HEK293 (cell line): ENCODE measurements at regions not wholly inside any gene's neighbourhood (a gene's known extent, or its start where the extent isn't known, plus 50 kb on each side); places are given as distances from the start of the nearest gene placed in this dataset.

Experiments
- CTCF ChIA-PET: fragments of 350-600 bp; formaldehyde crosslinking; extraction: SDS; loops from one replicate; lab custom pipeline; 2021; ENCODE audit warnings: antibody characterized with exemption; lab: Yijun Ruan, JAX
- POLR2A ChIA-PET: fragments of 300-600 bp; formaldehyde crosslinking; extraction: SDS; loops from one replicate; lab custom pipeline; 2020; ENCODE audit warnings: antibody characterized with exemption, inconsistent platforms; lab: Yijun Ruan, JAX
- H3K27ac ChIP-seq: fragments of 200-500 bp; sonication (Bioruptor generic); 2 replicates; pipeline ENCODE4 v1.5.1; 2014; ENCODE audit warnings: low read depth, low read length, control low read depth, inconsistent platforms; ENCODE audit errors: extremely low read depth
- H3K36me3 ChIP-seq, 2 experiments: fragments of 200-500 bp in 1 of 2; sonication (Bioruptor generic) in 1 of 2; 1 replicate in 1 of 2; 2 replicates in 1 of 2; pipeline ENCODE4 v1.5.1; 2014 to 2017; ENCODE audit warnings: inconsistent platforms in 2 of 2, low read length in 2 of 2; ENCODE audit not compliant: control insufficient read depth in 2 of 2, insufficient read depth in 1 of 2
- H3K4me1 ChIP-seq: fragments of 200-500 bp; sonication (Bioruptor generic); 2 replicates; pipeline ENCODE4 v1.5.1; 2014; ENCODE audit warnings: mild to moderate bottlenecking, low read length, inconsistent platforms; ENCODE audit not compliant: control insufficient read depth, insufficient read depth
- H3K4me3 ChIP-seq: 2 replicates; pipeline ENCODE4 v1.5.1; 2011; ENCODE audit warnings: low read depth, mild to moderate bottlenecking, control low read depth, low read length, moderate library complexity
- H3K9me3 ChIP-seq: fragments of 200-500 bp; sonication (Bioruptor generic); 2 replicates; pipeline ENCODE4 v1.5.1; 2014; ENCODE audit warnings: low read depth, low read length, inconsistent platforms; ENCODE audit not compliant: control insufficient read depth, insufficient read depth
- KLF16 ChIP-seq: fragments of 450-650 bp; formaldehyde crosslinking; IDR thresholded peaks from 2 replicates; pipeline ENCODE4 v1.5.1; 2017; ENCODE audit warnings: missing biosample characterization, missing genetic modification characterization
- PATZ1 ChIP-seq: fragments of 450-650 bp; formaldehyde crosslinking; IDR thresholded peaks from 2 replicates; pipeline ENCODE4 v1.5.1; 2016; ENCODE audit warnings: missing biosample characterization, missing genetic modification characterization
- PRDM10 ChIP-seq: fragments of 450-650 bp; formaldehyde crosslinking; IDR thresholded peaks from 2 replicates; pipeline ENCODE4 v1.5.1; 2016; ENCODE audit warnings: missing biosample characterization, missing genetic modification characterization
- SALL2 ChIP-seq: fragments of 450-650 bp; formaldehyde crosslinking; IDR thresholded peaks from 2 replicates; pipeline ENCODE4 v1.5.0; 2017; ENCODE audit warnings: missing biosample characterization, mild to moderate bottlenecking, missing genetic modification characterization, borderline replicate concordance
- SCRT1 ChIP-seq: fragments of 450-650 bp; formaldehyde crosslinking; IDR thresholded peaks from 2 replicates; pipeline ENCODE4 v1.5.1; 2016; ENCODE audit warnings: missing biosample characterization, missing genetic modification characterization, borderline replicate concordance
- SP3 ChIP-seq: fragments of 450-650 bp; formaldehyde crosslinking; IDR thresholded peaks from 2 replicates; pipeline ENCODE4 v1.5.1; 2016; ENCODE audit warnings: missing biosample characterization, missing genetic modification characterization
- YY1 ChIP-seq: fragments of 450-650 bp; formaldehyde crosslinking; IDR thresholded peaks from 2 replicates; pipeline ENCODE4 v1.5.1; 2018; ENCODE audit warnings: missing biosample characterization, missing genetic modification characterization
- ZBTB17 ChIP-seq: fragments of 450-650 bp; formaldehyde crosslinking; IDR thresholded peaks from 2 replicates; pipeline ENCODE4 v1.5.1; 2016; ENCODE audit warnings: missing biosample characterization, missing genetic modification characterization
- ZBTB21 ChIP-seq: fragments of 450-650 bp; formaldehyde crosslinking; IDR thresholded peaks from 2 replicates; pipeline ENCODE4 v1.5.1; 2017; ENCODE audit warnings: missing biosample characterization, missing genetic modification characterization
- ZBTB48 ChIP-seq: fragments of 450-650 bp; formaldehyde crosslinking; IDR thresholded peaks from 2 replicates; pipeline ENCODE4 v1.5.1; 2016; ENCODE audit warnings: missing biosample characterization, missing genetic modification characterization
- ZFP37 ChIP-seq: fragments of 450-650 bp; formaldehyde crosslinking; IDR thresholded peaks from 2 replicates; pipeline ENCODE4 v1.5.1; 2016; ENCODE audit warnings: missing biosample characterization, missing genetic modification characterization
- ZNF121 ChIP-seq: fragments of 450-650 bp; formaldehyde crosslinking; IDR thresholded peaks from 2 replicates; pipeline ENCODE4 v1.5.1; 2016; ENCODE audit warnings: missing biosample characterization, missing genetic modification characterization
- ZNF138 ChIP-seq: fragments of 450-650 bp; formaldehyde crosslinking; IDR thresholded peaks from 2 replicates; pipeline ENCODE4 v1.5.1; 2016; ENCODE audit warnings: missing biosample characterization, missing genetic modification characterization, borderline replicate concordance
- ZNF19 ChIP-seq: fragments of 450-650 bp; formaldehyde crosslinking; IDR thresholded peaks from 2 replicates; pipeline ENCODE4; 2016; ENCODE audit warnings: missing biosample characterization, missing genetic modification characterization, low read depth
- ZNF221 ChIP-seq: fragments of 450-650 bp; formaldehyde crosslinking; IDR thresholded peaks from 2 replicates; pipeline ENCODE4 v1.5.1; 2017; ENCODE audit warnings: missing biosample characterization, missing genetic modification characterization, borderline replicate concordance
- ZNF341 ChIP-seq: fragments of 450-650 bp; formaldehyde crosslinking; IDR thresholded peaks from 2 replicates; pipeline ENCODE4; 2016; ENCODE audit warnings: low read depth, missing biosample characterization, missing genetic modification characterization
- ZNF394 ChIP-seq: fragments of 450-650 bp; formaldehyde crosslinking; IDR thresholded peaks from 2 replicates; pipeline ENCODE4 v1.5.1; 2016; ENCODE audit warnings: missing biosample characterization, missing genetic modification characterization, mild to moderate bottlenecking, moderate library complexity, borderline replicate concordance
- ZNF426 ChIP-seq: fragments of 450-650 bp; formaldehyde crosslinking; IDR thresholded peaks from 2 replicates; pipeline ENCODE4 v1.5.1; 2017; ENCODE audit warnings: missing biosample characterization, missing genetic modification characterization, mild to moderate bottlenecking, inconsistent platforms, moderate library complexity
- ZNF449 ChIP-seq: fragments of 450-650 bp; formaldehyde crosslinking; IDR thresholded peaks from 2 replicates; pipeline ENCODE4 v1.5.1; 2017; ENCODE audit warnings: missing biosample characterization, mild to moderate bottlenecking, missing genetic modification characterization, moderate library complexity
- ZNF670 ChIP-seq: fragments of 450-650 bp; formaldehyde crosslinking; IDR thresholded peaks from 2 replicates; pipeline ENCODE4 v1.5.1; 2016; ENCODE audit warnings: missing biosample characterization, missing genetic modification characterization, low read depth
- ZNF692 ChIP-seq: fragments of 450-650 bp; formaldehyde crosslinking; IDR thresholded peaks from 2 replicates; pipeline ENCODE4 v1.5.1; 2016; ENCODE audit warnings: missing biosample characterization, missing genetic modification characterization

- no peak for TF ChIP-seq ZNF692 (tag by site-specific recombination)
- no peak for TF ChIP-seq PATZ1 (tag by site-specific recombination)
- no peak for TF ChIP-seq ZNF138
- no peak for TF ChIP-seq YY1 (tag by site-specific recombination)
These were observed 508.4 kb upstream of the MAP2 start (continued) for GRCh38 chr2:208915401-208915800.

- Histone ChIP-seq H3K4me1 (no peaks in the 10 kb centered on the region), H3K36me3 (no peaks in the 10 kb centered on the region), H3K9me3 (no peaks in the 10 kb centered on the region), H3K4me3 (no peak overlapping the region), H3K27ac (no peak overlapping the region)
- TF ChIP-seq ZBTB17 (no peak), ZBTB48 (no peak), ZNF449 (tag by site-specific recombination) (no peak), ZNF19 (no peak), KLF16 (tag by site-specific recombination) (no peak), SALL2 (no peak), ZNF394 (tag by site-specific recombination) (no peak), ZNF221 (tag by site-specific recombination) (no peak), ZBTB21 (no peak), PRDM10 (no peak), ZNF341 (tag by site-specific recombination) (no peak), ZNF121 (no peak), ZNF426 (no peak), ZNF670 (tag by site-specific recombination) (no peak), SCRT1 (tag by site-specific recombination) (no peak), ZFP37 (no peak), SP3 (tag by site-specific recombination) (no peak)
- CTCF ChIA-PET, result interaction anchor here (0.5 kb wide), 1 partner anchor 489 kb away, joined by 4 read pairs; no protein-coding TSS in a partner anchor
- POLR2A ChIA-PET, result no interaction called here
These were observed 507.0 kb upstream of the MAP2 start for GRCh38 chr2:208916881-208917280.
